ENCODE measurements at regions not wholly inside any gene's neighbourhood (a gene's known extent, or its start where the extent isn't known, plus 50 kb on each side); places are given as distances from the start of the nearest gene placed in this dataset.

GRCh38 chr10:101292194-101293006 is 61.6 kb upstream of the BTRC start:
- ATAC-seq (ENCODE audit: low read depth in 2 of 2): no peak
- Histone ChIP-seq H3K4me1 (ENCODE audit: control insufficient read depth, insufficient read depth, low read length, poor library complexity, severe bottlenecking) (peaks cover 21% of the 10 kb centered on the region), H3K36me3 (ENCODE audit: control insufficient read depth, insufficient read depth, low read length) (no peaks in the 10 kb centered on the region), H3K27me3 (ENCODE audit: control insufficient read depth, insufficient read depth, low read length) (peaks cover 34% of the 10 kb centered on the region), H3K27ac (ENCODE audit: insufficient read depth, low read length, poor library complexity, severe bottlenecking) (no peak overlapping the region), H3K4me3 (ENCODE audit: low read depth, low read length) (no peak overlapping the region), H3K9me3 (ENCODE audit: control insufficient read depth in 2 of 2, low read length in 2 of 2) (no peaks in the 10 kb centered on the region)
- Mint-ChIP-seq H3K27ac (no peak overlapping the region), H3K9me3 (peaks cover 0 to 5% (median 0%) of the 10 kb centered on the region in 7 donors), H3K36me3 (no peaks in the 10 kb centered on the region), H3K4me3 (peak overlapping the region in 2 of 4 donors; percentile 69 to 83), H3K4me1 (peaks cover 0 to 15% (median 0%) of the 10 kb centered on the region in 4 donors), H3K27me3 (peaks cover 79% of the 10 kb centered on the region)
- no peak for DNase-seq

DNA sequence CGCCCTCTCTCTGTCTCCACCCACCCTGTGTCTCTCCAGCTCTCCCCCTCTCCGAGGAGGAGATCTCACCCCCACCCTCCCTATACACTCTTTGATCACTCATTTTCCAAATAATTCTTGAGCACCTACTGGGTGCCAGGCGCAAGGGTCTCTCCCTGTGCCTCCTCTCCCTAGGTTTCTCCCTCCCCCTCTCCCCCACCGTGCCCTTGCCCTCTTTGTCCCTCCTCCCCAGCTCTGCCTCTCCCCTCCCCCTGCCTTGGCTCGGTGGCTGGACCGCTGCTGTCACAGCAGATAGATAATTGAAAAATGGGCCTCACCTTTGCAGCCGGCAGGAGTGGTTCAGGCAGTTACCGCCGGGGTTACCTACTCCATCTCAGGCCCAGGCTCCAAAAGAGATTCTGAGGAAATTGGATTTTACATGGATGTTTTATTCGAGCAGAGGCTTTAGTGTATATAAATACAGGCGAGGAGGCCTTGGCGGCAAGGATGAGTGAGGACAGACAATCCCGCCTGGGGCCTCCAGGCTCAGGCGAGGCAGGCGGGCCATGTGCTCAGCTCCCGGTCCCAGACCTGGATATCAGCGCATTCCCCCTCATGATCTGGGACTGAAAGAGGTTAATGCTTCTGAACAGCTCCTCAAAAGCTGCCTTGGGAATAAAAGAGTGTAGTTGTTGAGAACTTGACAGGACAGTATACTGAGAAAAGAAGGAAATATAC is 60.8 kb upstream of the BTRC start:
- Histone ChIP-seq H3K9me3 (ENCODE audit: control insufficient read depth in 2 of 2, low read length in 2 of 2) (no peaks in the 10 kb centered on the region), H3K36me3 (ENCODE audit: control insufficient read depth, insufficient read depth, low read length) (no peaks in the 10 kb centered on the region), H3K27ac (ENCODE audit: insufficient read depth, low read length, poor library complexity, severe bottlenecking) (no peak overlapping the region), H3K4me3 (ENCODE audit: low read depth, low read length) (no peak overlapping the region), H3K4me1 (ENCODE audit: control insufficient read depth, insufficient read depth, low read length, poor library complexity, severe bottlenecking) (peaks cover 21% of the 10 kb centered on the region), H3K27me3 (ENCODE audit: control insufficient read depth, insufficient read depth, low read length) (peaks cover 34% of the 10 kb centered on the region)
- Mint-ChIP-seq H3K36me3 (no peaks in the 10 kb centered on the region), H3K4me3 (no peak overlapping the region), H3K4me1 (peaks cover 0 to 19% (median 0%) of the 10 kb centered on the region in 4 donors), H3K27me3 (peaks cover 80% of the 10 kb centered on the region), H3K27ac (no peak overlapping the region), H3K9me3 (peaks cover 0 to 4% (median 0%) of the 10 kb centered on the region in 7 donors)
- ATAC-seq (ENCODE audit: low read depth in 2 of 2) (no peak), DNase-seq (no peak)

DNA sequence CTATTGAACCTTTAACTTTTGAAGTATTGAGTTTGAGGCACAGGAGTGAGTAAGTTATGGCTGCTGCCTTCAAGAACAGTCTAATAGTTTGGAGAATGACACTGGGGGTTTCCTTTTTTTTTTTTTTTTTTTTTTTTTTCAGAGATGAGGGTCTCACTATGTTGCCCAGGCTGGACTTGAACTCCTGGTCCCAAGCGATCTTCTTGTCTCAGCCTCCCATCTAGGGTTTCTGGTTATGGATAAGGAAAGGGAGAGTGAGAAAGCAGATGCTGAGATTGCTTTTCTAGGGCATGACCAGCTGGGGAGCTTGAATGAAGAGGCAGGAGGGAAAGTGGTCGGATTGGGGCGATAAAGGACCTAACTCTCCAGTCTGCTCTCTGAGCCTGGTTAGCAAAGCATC is 59.9 kb upstream of the BTRC start:
- Mint-ChIP-seq H3K27me3 (peaks cover 76% of the 10 kb centered on the region), H3K4me3 (no peak overlapping the region), H3K9me3 (peaks cover 0 to 4% (median 0%) of the 10 kb centered on the region in 7 donors), H3K36me3 (no peaks in the 10 kb centered on the region), H3K4me1 (peaks cover 0 to 19% (median 0%) of the 10 kb centered on the region in 4 donors), H3K27ac (no peak overlapping the region)
- Histone ChIP-seq H3K4me3 (ENCODE audit: low read depth, low read length) (no peak overlapping the region), H3K27me3 (ENCODE audit: control insufficient read depth, insufficient read depth, low read length) (peaks cover 30% of the 10 kb centered on the region), H3K36me3 (ENCODE audit: control insufficient read depth, insufficient read depth, low read length) (no peaks in the 10 kb centered on the region), H3K27ac (ENCODE audit: insufficient read depth, low read length, poor library complexity, severe bottlenecking) (no peak overlapping the region), H3K4me1 (ENCODE audit: control insufficient read depth, insufficient read depth, low read length, poor library complexity, severe bottlenecking) (peaks cover 21% of the 10 kb centered on the region), H3K9me3 (ENCODE audit: control insufficient read depth in 2 of 2, low read length in 2 of 2) (no peaks in the 10 kb centered on the region)
- ATAC-seq (ENCODE audit: low read depth in 2 of 2) (no peak), DNase-seq (no peak)

GRCh38 chr10:101295261-101295660 is 58.7 kb upstream of the BTRC start:
- H3K4me3 Mint-ChIP-seq: no peak overlapping the region
- Histone ChIP-seq H3K36me3 (ENCODE audit: control insufficient read depth, insufficient read depth, low read length) (no peaks in the 10 kb centered on the region), H3K4me3 (ENCODE audit: low read depth, low read length) (no peak overlapping the region), H3K27ac (ENCODE audit: insufficient read depth, low read length, poor library complexity, severe bottlenecking) (no peak overlapping the region), H3K9me3 (ENCODE audit: control insufficient read depth in 2 of 2, low read length in 2 of 2) (no peaks in the 10 kb centered on the region), H3K4me1 (ENCODE audit: control insufficient read depth, insufficient read depth, low read length, poor library complexity, severe bottlenecking) (peaks cover 21% of the 10 kb centered on the region), H3K27me3 (ENCODE audit: control insufficient read depth, insufficient read depth, low read length) (peaks cover 22% of the 10 kb centered on the region)
- peaks cover 0 to 2% (median 0%) of the 10 kb centered on the region in 7 donors for H3K9me3 Mint-ChIP-seq
- no peak for ATAC-seq (ENCODE audit: low read depth in 2 of 2)
- H3K27ac Mint-ChIP-seq: no peak overlapping the region
- peaks cover 70% of the 10 kb centered on the region for H3K27me3 Mint-ChIP-seq
- no peak for DNase-seq
- no peaks in the 10 kb centered on the region for H3K36me3 Mint-ChIP-seq
- peaks cover 0 to 19% (median 0%) of the 10 kb centered on the region in 4 donors for H3K4me1 Mint-ChIP-seq

GRCh38 chr10:101297901-101298486 is 56.0 kb upstream of the BTRC start:
- no peaks in the 10 kb centered on the region for H3K9me3 ChIP-seq (ENCODE audit: control insufficient read depth in 2 of 2, low read length in 2 of 2)
- peaks cover 66% of the 10 kb centered on the region for H3K27me3 Mint-ChIP-seq
- H3K27ac ChIP-seq (ENCODE audit: insufficient read depth, low read length, poor library complexity, severe bottlenecking): no peak overlapping the region
- peak; percentile 47 to 75 (median 62) for DNase-seq
- H3K4me3 ChIP-seq (ENCODE audit: low read depth, low read length): no peak overlapping the region
- no peaks in the 10 kb centered on the region for H3K36me3 Mint-ChIP-seq
- H3K4me1 ChIP-seq (ENCODE audit: control insufficient read depth, insufficient read depth, low read length, poor library complexity, severe bottlenecking): peaks cover 2% of the 10 kb centered on the region
- H3K27ac Mint-ChIP-seq: no peak overlapping the region
- peaks cover 0 to 4% (median 0%) of the 10 kb centered on the region in 4 donors for H3K4me1 Mint-ChIP-seq
- H3K9me3 Mint-ChIP-seq: peaks cover 0 to 2% (median 0%) of the 10 kb centered on the region in 7 donors
- ATAC-seq (ENCODE audit: low read depth in 2 of 2): peak; percentile 63 to 77
- no peaks in the 10 kb centered on the region for H3K36me3 ChIP-seq (ENCODE audit: control insufficient read depth, insufficient read depth, low read length)
- H3K27me3 ChIP-seq (ENCODE audit: control insufficient read depth, insufficient read depth, low read length): peaks cover 14% of the 10 kb centered on the region
- no peak overlapping the region for H3K4me3 Mint-ChIP-seq

DNA sequence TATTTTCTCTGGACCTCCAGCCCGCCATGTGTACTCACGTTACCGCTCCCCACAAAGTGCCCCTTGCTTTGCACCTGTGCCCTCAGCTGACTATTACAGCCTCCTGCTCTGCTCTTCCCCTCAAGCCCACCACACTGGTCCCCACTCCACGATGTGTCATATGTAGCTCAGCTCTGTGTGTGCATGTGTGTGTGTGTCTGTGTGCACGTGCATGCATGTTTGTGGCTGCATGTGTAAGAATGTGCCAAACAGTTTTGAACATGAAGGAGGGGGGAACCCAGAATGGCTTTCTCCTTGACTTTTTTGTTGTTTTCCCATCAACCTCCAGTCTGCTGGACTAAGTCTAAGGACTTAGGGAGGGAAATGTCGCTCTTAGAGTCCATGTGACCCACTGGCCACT is 54.8 kb upstream of the BTRC start:
- Mint-ChIP-seq H3K27me3 (peaks cover 65% of the 10 kb centered on the region), H3K27ac (no peak overlapping the region), H3K36me3 (no peaks in the 10 kb centered on the region), H3K4me3 (no peak overlapping the region), H3K4me1 (peaks cover 0 to 4% (median 0%) of the 10 kb centered on the region in 4 donors), H3K9me3 (peaks cover 0 to 2% (median 0%) of the 10 kb centered on the region in 7 donors)
- H3K4me1 ChIP-seq (ENCODE audit: control insufficient read depth, insufficient read depth, low read length, poor library complexity, severe bottlenecking): no peaks in the 10 kb centered on the region
- peaks cover 13% of the 10 kb centered on the region for H3K27me3 ChIP-seq (ENCODE audit: control insufficient read depth, insufficient read depth, low read length)
- H3K4me3 ChIP-seq (ENCODE audit: low read depth, low read length): no peak overlapping the region
- no peak for DNase-seq
- ATAC-seq (ENCODE audit: low read depth in 2 of 2): no peak
- H3K9me3 ChIP-seq (ENCODE audit: control insufficient read depth in 2 of 2, low read length in 2 of 2): no peaks in the 10 kb centered on the region
- no peak overlapping the region for H3K27ac ChIP-seq (ENCODE audit: insufficient read depth, low read length, poor library complexity, severe bottlenecking)
- no peaks in the 10 kb centered on the region for H3K36me3 ChIP-seq (ENCODE audit: control insufficient read depth, insufficient read depth, low read length)

- Histone ChIP-seq H3K9me3 (ENCODE audit: control insufficient read depth in 2 of 2, low read length in 2 of 2) (no peaks in the 10 kb centered on the region), H3K4me3 (ENCODE audit: low read depth, low read length) (no peak overlapping the region), H3K4me1 (ENCODE audit: control insufficient read depth, insufficient read depth, low read length, poor library complexity, severe bottlenecking) (no peaks in the 10 kb centered on the region), H3K27me3 (ENCODE audit: control insufficient read depth, insufficient read depth, low read length) (peaks cover 10% of the 10 kb centered on the region), H3K27ac (ENCODE audit: insufficient read depth, low read length, poor library complexity, severe bottlenecking) (no peak overlapping the region), H3K36me3 (ENCODE audit: control insufficient read depth, insufficient read depth, low read length) (no peaks in the 10 kb centered on the region)
- Mint-ChIP-seq H3K27me3 (peaks cover 70% of the 10 kb centered on the region), H3K4me1 (peaks cover 0 to 4% (median 0%) of the 10 kb centered on the region in 4 donors), H3K4me3 (no peak overlapping the region), H3K36me3 (no peaks in the 10 kb centered on the region), H3K9me3 (peaks cover 0 to 2% (median 0%) of the 10 kb centered on the region in 7 donors), H3K27ac (no peak overlapping the region)
- ATAC-seq (ENCODE audit: low read depth in 2 of 2) (peak in 1 of 2 donors; percentile 46), DNase-seq (peak in 2 of 3 donors; percentile 7 to 44)
Measured at GRCh38 chr10:101301111-101301731, 52.7 kb upstream of the BTRC start.
